NT2/D1 (cell line): ENCODE measurements at regions not wholly inside any gene's neighbourhood (a gene's known extent, or its start where the extent isn't known, plus 50 kb on each side); places are given as distances from the start of the nearest gene placed in this dataset.

Experiments used
- SUZ12 ChIP-seq: IDR thresholded peaks from 2 replicates; pipeline ENCODE4 v1.6.1; 2011; ENCODE audit not compliant: insufficient read length, insufficient read depth; ENCODE audit errors: extremely low read depth
- YY1 ChIP-seq: IDR thresholded peaks from 2 replicates; pipeline ENCODE4 v1.6.1; 2011; ENCODE audit not compliant: insufficient read length, insufficient read depth
- ZNF274 ChIP-seq: IDR thresholded peaks from 2 replicates; pipeline ENCODE4 v1.6.1; 2011; ENCODE audit warnings: mild to moderate bottlenecking, low read depth, low read length

DNA sequence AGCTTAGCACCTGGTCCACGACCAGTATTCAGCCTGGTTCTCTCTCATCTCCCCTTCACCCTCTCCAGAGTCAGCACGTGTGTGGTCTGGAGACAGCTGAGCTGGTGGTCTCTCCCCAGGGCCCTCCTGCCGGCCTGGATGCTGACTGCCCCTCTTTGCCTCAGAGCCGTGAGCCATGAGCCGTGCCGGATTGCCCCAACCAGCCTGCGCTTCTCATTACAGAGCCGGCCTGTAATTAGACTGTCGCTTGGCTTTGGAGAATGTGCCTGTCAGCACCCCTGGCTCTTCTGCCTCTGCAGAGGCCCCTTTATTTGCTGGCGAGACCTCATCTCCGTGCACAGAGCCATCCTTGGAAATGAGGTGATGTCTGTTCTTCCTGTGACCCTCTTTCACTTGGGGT is 118.7 kb upstream of the BOD1 start:
- no peak for TF ChIP-seq YY1
- TF ChIP-seq SUZ12, result no peak
- TF ChIP-seq ZNF274, result no peak
